BLaER1 treated with 17β-estradiol and CSF1 and Interleukin-3, amounts not matched to agents 10 nM and 100 nM (cell line): ENCODE measurements at regions not wholly inside any gene's neighbourhood (a gene's known extent, or its start where the extent isn't known, plus 50 kb on each side); places are given as distances from the start of the nearest gene placed in this dataset.

Experiments
- H3K27ac ChIP-seq, 11 experiments: shearing (Covaris generic); formaldehyde crosslinking; 2 replicates each; pipeline ENCODE4 v1.8.1; 2022
- H3K27me3 ChIP-seq, 11 experiments: shearing (Covaris generic); formaldehyde crosslinking; 2 replicates each; pipeline ENCODE4 v1.8.1; 2022
- H3K36me3 ChIP-seq, 11 experiments: shearing (Covaris generic); formaldehyde crosslinking; 2 replicates each; pipeline ENCODE4 v1.8.1; 2022
- H3K4me1 ChIP-seq, 10 experiments: shearing (Covaris generic); formaldehyde crosslinking; 2 replicates each; pipeline ENCODE4 v1.8.1; 2022
- H3K4me2 ChIP-seq, 11 experiments: shearing (Covaris generic); formaldehyde crosslinking; 2 replicates each; pipeline ENCODE4 v1.8.1; 2022
- H3K4me3 ChIP-seq, 10 experiments: shearing (Covaris generic); formaldehyde crosslinking; 2 replicates each; pipeline ENCODE4 v1.8.1; 2022
- H3K9ac ChIP-seq, 11 experiments: shearing (Covaris generic); formaldehyde crosslinking; 2 replicates each; pipeline ENCODE4 v1.8.1; 2022
- H3K9me3 ChIP-seq, 11 experiments: shearing (Covaris generic); formaldehyde crosslinking; replicated peaks in 1 of 11; 2 replicates each; pipeline ENCODE4 v1.8.1; 2022
- H4K20me1 ChIP-seq, 11 experiments: shearing (Covaris generic); formaldehyde crosslinking; 2 replicates each; pipeline ENCODE4 v1.8.1; 2022
- Cebpa-rat ChIP-seq, 11 experiments: shearing (Covaris generic); IDR thresholded peaks; 2 replicates each; pipeline ENCODE4 v1.8.1; 2022

GRCh38 chrX:40165206-40165605 lies 67.4 kb upstream of the BCOR start:
- no peak overlapping the region for H3K27ac ChIP-seq
- peaks cover 0 to 28% (median 7%) of the 10 kb centered on the region in 11 experiments; a peak in 10 of 22 replicates for H3K9me3 ChIP-seq
- H3K36me3 ChIP-seq = no peaks in the 10 kb centered on the region
- no peak for TF ChIP-seq Cebpa-rat (IDR thresholded peaks at IDR 0.05)
- H3K9ac ChIP-seq = peak overlapping the region in 1 of 11 experiments; percentile 4; a peak in 1 of 22 replicates
- H3K4me3 ChIP-seq = no peak overlapping the region
- peaks cover 0 to 15% (median 0%) of the 10 kb centered on the region in 11 experiments; a peak in 3 of 22 replicates for H3K27me3 ChIP-seq
- H4K20me1 ChIP-seq = peaks cover 0 to 3% (median 0%) of the 10 kb centered on the region in 11 experiments; a peak in 2 of 22 replicates
- H3K4me1 ChIP-seq = peaks cover 32 to 71% (median 59%) of the 10 kb centered on the region in 10 experiments
- peak overlapping the region in 7 of 11 experiments; percentile 12 to 95 (median 80); a peak in 11 of 22 replicates for H3K4me2 ChIP-seq

- Histone ChIP-seq H3K4me1 (peaks cover 28 to 66% (median 54%) of the 10 kb centered on the region in 10 experiments), H3K9me3 (peaks cover 0 to 28% (median 7%) of the 10 kb centered on the region in 11 experiments; a peak in 10 of 22 replicates), H3K36me3 (no peaks in the 10 kb centered on the region), H3K9ac (0 out of 22 replicates have a peak overlapping the region, but pooled peaks of 1 of the 11 experiments have one; percentile 4), H3K4me2 (peak overlapping the region in 9 of 11 experiments; percentile 3 to 95 (median 72); a peak in 14 of 22 replicates), H3K27me3 (peaks cover 0 to 15% (median 0%) of the 10 kb centered on the region in 11 experiments; a peak in 3 of 22 replicates), H3K4me3 (no peak overlapping the region), H4K20me1 (peaks cover 0 to 3% (median 0%) of the 10 kb centered on the region in 11 experiments; a peak in 2 of 22 replicates), H3K27ac (no peak overlapping the region)
- no peak for TF ChIP-seq Cebpa-rat (IDR thresholded peaks at IDR 0.05)
Measured at GRCh38 chrX:40164751-40165150, 67.0 kb upstream of the BCOR start.

GRCh38 chrX:40158036-40158706 lies 60.4 kb upstream of the BCOR start:
- H3K4me2 ChIP-seq = peak overlapping the region; percentile 69 to 94 (median 83)
- H3K27ac ChIP-seq = peak overlapping the region in 10 of 11 experiments; percentile 50 to 75 (median 68); a peak in 19 of 22 replicates
- H3K36me3 ChIP-seq = no peaks in the 10 kb centered on the region
- H3K9me3 ChIP-seq = peaks cover 24 to 67% (median 43%) of the 10 kb centered on the region in 11 experiments
- H3K4me3 ChIP-seq = peak overlapping the region; percentile 46 to 70 (median 58)
- peak overlapping the region; percentile 52 to 79 (median 75) for H3K9ac ChIP-seq
- H4K20me1 ChIP-seq = no peaks in the 10 kb centered on the region
- peaks cover 13 to 41% (median 29%) of the 10 kb centered on the region in 10 experiments; a peak in 18 of 20 replicates for H3K4me1 ChIP-seq
- H3K27me3 ChIP-seq = peaks cover 0 to 14% (median 0%) of the 10 kb centered on the region in 11 experiments; a peak in 4 of 22 replicates
- TF ChIP-seq Cebpa-rat (IDR thresholded peaks at IDR 0.05) = no peak

- Histone ChIP-seq H4K20me1 (no peaks in the 10 kb centered on the region), H3K4me1 (peaks cover 16 to 41% (median 34%) of the 10 kb centered on the region in 10 experiments; a peak in 18 of 20 replicates), H3K9ac (peak overlapping the region; percentile 52 to 79 (median 75); a peak in 19 of 22 replicates), H3K9me3 (peaks cover 31 to 74% (median 50%) of the 10 kb centered on the region in 11 experiments), H3K27me3 (peaks cover 0 to 11% (median 0%) of the 10 kb centered on the region in 11 experiments; a peak in 4 of 22 replicates), H3K4me2 (peak overlapping the region; percentile 69 to 97 (median 88)), H3K36me3 (no peaks in the 10 kb centered on the region), H3K27ac (peak overlapping the region in 10 of 11 experiments; percentile 50 to 75 (median 68); a peak in 15 of 22 replicates), H3K4me3 (peak overlapping the region; percentile 46 to 70 (median 58); a peak in 18 of 20 replicates)
- TF ChIP-seq Cebpa-rat (IDR thresholded peaks at IDR 0.05) = no peak
Measured at GRCh38 chrX:40157228-40158035, 59.7 kb upstream of the BCOR start.

GRCh38 chrX:40156470-40157227 lies 58.9 kb upstream of the BCOR start:
- no peak for TF ChIP-seq Cebpa-rat (IDR thresholded peaks at IDR 0.05)
- H3K9ac ChIP-seq = no peak overlapping the region; a peak in 1 of 22 replicates
- H3K27ac ChIP-seq = no peak overlapping the region
- peaks cover 31 to 79% (median 57%) of the 10 kb centered on the region in 11 experiments for H3K9me3 ChIP-seq
- peak overlapping the region in 1 of 10 experiments; percentile 63; a peak in 1 of 20 replicates for H3K4me3 ChIP-seq
- H3K36me3 ChIP-seq = no peaks in the 10 kb centered on the region
- H3K4me1 ChIP-seq = peaks cover 24 to 47% (median 42%) of the 10 kb centered on the region in 10 experiments
- no peaks in the 10 kb centered on the region for H4K20me1 ChIP-seq
- H3K4me2 ChIP-seq = peak overlapping the region; percentile 69 to 98 (median 89); a peak in 20 of 22 replicates
- peaks cover 0 to 9% (median 0%) of the 10 kb centered on the region in 11 experiments; a peak in 4 of 22 replicates for H3K27me3 ChIP-seq

- Histone ChIP-seq H3K4me1 (peaks cover 32 to 55% (median 50%) of the 10 kb centered on the region in 10 experiments), H3K4me3 (peak overlapping the region; percentile 49 to 72 (median 63)), H3K36me3 (no peaks in the 10 kb centered on the region), H3K27me3 (peaks cover 0 to 9% (median 0%) of the 10 kb centered on the region in 11 experiments; a peak in 4 of 22 replicates), H3K9me3 (peaks cover 31 to 73% (median 59%) of the 10 kb centered on the region in 11 experiments), H3K27ac (peak overlapping the region in 10 of 11 experiments; percentile 55 to 93 (median 87); a peak in 21 of 22 replicates), H4K20me1 (no peaks in the 10 kb centered on the region), H3K4me2 (peak overlapping the region; percentile 69 to 98 (median 89)), H3K9ac (peak overlapping the region; percentile 62 to 95 (median 91); a peak in 21 of 22 replicates)
- no peak for TF ChIP-seq Cebpa-rat (IDR thresholded peaks at IDR 0.05)
Measured at GRCh38 chrX:40155589-40156469, 58.1 kb upstream of the BCOR start.
